ENCODE measurements at regions not wholly inside any gene's neighbourhood (a gene's known extent, or its start where the extent isn't known, plus 50 kb on each side); places are given as distances from the start of the nearest gene placed in this dataset.

GRCh38 chr3:99248913-99249312 lies 347.4 kb upstream of the DCBLD2 start:
- Mint-ChIP-seq H3K27ac (ENCODE audit: unreplicated experiment) (no peak overlapping the region), H3K36me3 (ENCODE audit: low read depth, unreplicated experiment) (no peaks in the 10 kb centered on the region), H3K9me3 (ENCODE audit: unreplicated experiment) (no peaks in the 10 kb centered on the region), H3K4me1 (ENCODE audit: unreplicated experiment) (no peaks in the 10 kb centered on the region), H3K27me3 (ENCODE audit: unreplicated experiment) (peaks cover 2% of the 10 kb centered on the region), H3K4me3 (ENCODE audit: unreplicated experiment) (no peak overlapping the region)
- TF ChIP-seq CTCF (IDR thresholded peaks at IDR 0.05; ENCODE audit: unreplicated experiment): no peak
- DNase-seq (ENCODE audit: low spot score): no peak

- H3K27ac Mint-ChIP-seq (ENCODE audit: unreplicated experiment): no peak overlapping the region
- no peak overlapping the region for H3K4me3 Mint-ChIP-seq (ENCODE audit: unreplicated experiment)
- DNase-seq (ENCODE audit: low spot score): no peak
- H3K27me3 Mint-ChIP-seq (ENCODE audit: unreplicated experiment): peaks cover 2% of the 10 kb centered on the region
- H3K36me3 Mint-ChIP-seq (ENCODE audit: low read depth, unreplicated experiment): no peaks in the 10 kb centered on the region
- no peak for TF ChIP-seq CTCF (IDR thresholded peaks at IDR 0.05; ENCODE audit: unreplicated experiment)
- H3K4me1 Mint-ChIP-seq (ENCODE audit: unreplicated experiment): no peaks in the 10 kb centered on the region
- H3K9me3 Mint-ChIP-seq (ENCODE audit: unreplicated experiment): no peaks in the 10 kb centered on the region
These were observed 346.6 kb upstream of the DCBLD2 start for GRCh38 chr3:99248130-99248529.

DNA sequence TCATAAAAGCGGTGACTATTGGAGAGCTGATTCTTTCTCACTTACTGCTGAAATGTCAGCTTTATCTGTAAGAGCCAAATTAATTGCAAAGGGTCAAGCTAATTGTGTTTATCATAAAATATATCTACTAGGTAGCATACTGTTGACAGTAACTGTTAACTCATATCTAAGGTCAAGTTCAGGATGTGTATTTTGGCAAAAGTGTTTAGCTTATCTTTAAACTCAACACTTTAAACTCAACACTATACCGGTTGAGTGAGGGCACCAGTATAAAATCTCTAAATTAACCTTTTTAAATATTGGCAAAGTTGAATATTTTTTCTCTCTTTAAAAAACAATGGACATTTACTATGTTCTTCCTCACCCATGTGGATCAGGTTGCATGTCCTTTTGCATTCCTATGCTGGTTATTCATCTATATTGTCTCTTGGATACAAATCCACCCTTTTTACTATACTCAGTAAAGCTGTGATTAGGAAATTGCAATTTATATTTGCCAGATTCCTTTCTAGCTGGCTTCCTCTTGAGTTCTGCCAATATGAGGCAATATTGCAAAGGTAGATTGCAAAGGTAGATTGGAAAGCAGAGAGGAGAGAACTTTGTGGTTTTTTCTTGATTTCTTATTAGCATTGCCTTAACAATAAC lies 344.6 kb upstream of the DCBLD2 start:
- Mint-ChIP-seq H3K4me3 (ENCODE audit: unreplicated experiment) (no peak overlapping the region), H3K36me3 (ENCODE audit: low read depth, unreplicated experiment) (no peaks in the 10 kb centered on the region)

DNA sequence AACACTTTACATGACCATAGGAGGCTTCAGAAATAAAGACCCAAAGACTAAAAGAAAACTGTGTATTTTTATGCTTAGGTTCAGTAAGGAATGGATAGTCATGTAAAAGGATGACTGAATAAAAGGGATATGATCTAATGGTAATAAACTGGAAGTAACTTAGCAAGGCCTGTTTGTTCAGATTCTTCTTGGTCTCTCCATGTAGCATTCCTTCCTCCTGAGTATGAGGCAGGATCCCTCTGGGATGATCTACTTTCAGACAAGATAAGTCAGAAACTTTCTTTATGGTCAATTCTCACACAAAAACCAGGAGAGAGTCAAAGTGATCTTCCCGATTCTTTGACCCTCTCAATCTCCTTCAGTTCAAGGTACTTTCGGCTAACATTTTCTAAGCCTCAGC lies 340.8 kb upstream of the DCBLD2 start:
- H3K9me3 Mint-ChIP-seq (ENCODE audit: unreplicated experiment): no peaks in the 10 kb centered on the region
- no peak for DNase-seq (ENCODE audit: low spot score)
- H3K36me3 Mint-ChIP-seq (ENCODE audit: low read depth, unreplicated experiment): no peaks in the 10 kb centered on the region
- no peak overlapping the region for H3K27ac Mint-ChIP-seq (ENCODE audit: unreplicated experiment)
- no peaks in the 10 kb centered on the region for H3K4me1 Mint-ChIP-seq (ENCODE audit: unreplicated experiment)
- H3K27me3 Mint-ChIP-seq (ENCODE audit: unreplicated experiment): peaks cover 2% of the 10 kb centered on the region
- no peak for TF ChIP-seq CTCF (IDR thresholded peaks at IDR 0.05; ENCODE audit: unreplicated experiment)
- H3K4me3 Mint-ChIP-seq (ENCODE audit: unreplicated experiment): no peak overlapping the region

More for the DNA sequence above, 344.6 kb upstream of the DCBLD2 start:
- Mint-ChIP-seq H3K4me1 (ENCODE audit: unreplicated experiment) (no peaks in the 10 kb centered on the region), H3K27ac (ENCODE audit: unreplicated experiment) (no peak overlapping the region), H3K9me3 (ENCODE audit: unreplicated experiment) (no peaks in the 10 kb centered on the region), H3K27me3 (ENCODE audit: unreplicated experiment) (peaks cover 2% of the 10 kb centered on the region)
- no peak for DNase-seq (ENCODE audit: low spot score)
- no peak for TF ChIP-seq CTCF (IDR thresholded peaks at IDR 0.05; ENCODE audit: unreplicated experiment)

DNA sequence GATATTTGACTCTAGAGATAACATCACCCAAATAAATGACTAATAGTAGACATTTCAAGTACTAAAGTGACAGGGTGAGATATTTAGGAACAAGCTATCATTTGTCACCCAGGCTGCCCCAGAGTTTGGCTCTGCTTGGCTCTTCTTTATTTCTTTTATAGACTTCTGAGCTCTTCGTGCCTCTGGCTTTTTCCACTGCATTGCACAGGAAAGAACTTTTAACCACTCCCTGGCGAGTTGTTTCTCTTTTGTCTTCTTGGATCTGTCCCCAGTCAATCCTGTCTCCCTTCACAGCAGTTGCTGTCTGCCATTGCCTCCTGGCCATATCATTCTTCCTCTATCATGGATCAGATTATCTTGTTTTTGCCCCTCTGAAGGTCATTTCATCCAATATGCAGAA lies 339.2 kb upstream of the DCBLD2 start:
- H3K4me1 Mint-ChIP-seq (ENCODE audit: unreplicated experiment): no peaks in the 10 kb centered on the region
- no peak overlapping the region for H3K4me3 Mint-ChIP-seq (ENCODE audit: unreplicated experiment)
- no peak overlapping the region for H3K27ac Mint-ChIP-seq (ENCODE audit: unreplicated experiment)

More for the DNA sequence above, 339.2 kb upstream of the DCBLD2 start:
- Mint-ChIP-seq H3K27me3 (ENCODE audit: unreplicated experiment) (peaks cover 2% of the 10 kb centered on the region), H3K36me3 (ENCODE audit: low read depth, unreplicated experiment) (no peaks in the 10 kb centered on the region), H3K9me3 (ENCODE audit: unreplicated experiment) (no peaks in the 10 kb centered on the region)
- DNase-seq (ENCODE audit: low spot score): no peak
- TF ChIP-seq CTCF (IDR thresholded peaks at IDR 0.05; ENCODE audit: unreplicated experiment): no peak

Measured in endothelial cell (in vitro differentiated cells).